ENCODE measurements at regions not wholly inside any gene's neighbourhood (a gene's known extent, or its start where the extent isn't known, plus 50 kb on each side); places are given as distances from the start of the nearest gene placed in this dataset.

DNA sequence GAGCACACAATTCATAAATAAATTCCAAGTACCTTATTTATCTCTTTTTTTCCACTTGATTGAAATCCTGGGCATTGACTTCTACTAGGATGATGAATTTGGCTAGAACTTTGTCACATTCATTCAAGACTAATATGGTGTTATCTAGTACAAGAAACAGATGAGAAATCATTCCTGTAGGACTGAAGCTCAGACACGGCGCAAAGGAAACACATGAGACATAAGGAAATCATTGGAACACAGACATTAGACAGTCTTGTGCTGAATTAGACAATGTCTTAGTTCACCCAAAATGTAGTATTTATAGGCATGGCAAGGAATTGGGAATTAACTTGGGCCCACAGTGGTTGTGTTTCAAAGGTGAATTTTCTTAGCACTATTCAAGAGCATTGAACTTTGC, 305.7 kb downstream of the SETD4 start:
- in situ Hi-C loops (cut with HindIII; ENCODE audit: low sequenced_read_pairs) = no loop called here
- DNase-seq (ENCODE audit: low read depth, low spot score) = no peak
- TF ChIP-seq, protein P1, sequence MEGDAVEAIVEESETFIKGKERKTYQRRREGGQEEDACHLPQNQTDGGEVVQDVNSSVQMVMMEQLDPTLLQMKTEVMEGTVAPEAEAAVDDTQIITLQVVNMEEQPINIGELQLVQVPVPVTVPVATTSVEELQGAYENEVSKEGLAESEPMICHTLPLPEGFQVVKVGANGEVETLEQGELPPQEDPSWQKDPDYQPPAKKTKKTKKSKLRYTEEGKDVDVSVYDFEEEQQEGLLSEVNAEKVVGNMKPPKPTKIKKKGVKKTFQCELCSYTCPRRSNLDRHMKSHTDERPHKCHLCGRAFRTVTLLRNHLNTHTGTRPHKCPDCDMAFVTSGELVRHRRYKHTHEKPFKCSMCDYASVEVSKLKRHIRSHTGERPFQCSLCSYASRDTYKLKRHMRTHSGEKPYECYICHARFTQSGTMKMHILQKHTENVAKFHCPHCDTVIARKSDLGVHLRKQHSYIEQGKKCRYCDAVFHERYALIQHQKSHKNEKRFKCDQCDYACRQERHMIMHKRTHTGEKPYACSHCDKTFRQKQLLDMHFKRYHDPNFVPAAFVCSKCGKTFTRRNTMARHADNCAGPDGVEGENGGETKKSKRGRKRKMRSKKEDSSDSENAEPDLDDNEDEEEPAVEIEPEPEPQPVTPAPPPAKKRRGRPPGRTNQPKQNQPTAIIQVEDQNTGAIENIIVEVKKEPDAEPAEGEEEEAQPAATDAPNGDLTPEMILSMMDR (IDR thresholded peaks at IDR 0.05; ENCODE audit: low read depth, low read length) = no peak
- H3K4me3 ChIP-seq (ENCODE audit: low read depth, low read length) = no peak overlapping the region

DNA sequence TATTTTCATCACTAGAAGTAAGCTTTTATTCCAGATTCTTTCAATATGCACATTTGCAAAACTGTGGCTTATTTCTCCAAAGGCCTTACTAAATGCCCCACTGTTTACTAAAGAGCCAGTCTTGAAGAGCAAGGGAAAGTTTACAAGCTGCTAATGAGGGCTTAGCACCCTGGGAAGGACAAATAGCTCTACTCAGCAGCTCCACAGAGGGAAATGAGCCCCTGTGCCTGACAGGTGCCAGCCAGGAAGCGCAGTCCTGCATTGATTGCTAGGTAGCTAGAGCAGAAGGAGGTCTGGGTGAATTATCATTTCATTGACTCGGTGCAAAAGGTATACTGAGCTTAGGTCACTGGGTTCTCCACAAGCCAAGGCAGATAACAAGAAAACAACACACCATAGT, 307.0 kb downstream of the SETD4 start:
- no peak overlapping the region for H3K4me3 ChIP-seq (ENCODE audit: low read depth, low read length)
- TF ChIP-seq, protein P1 (IDR thresholded peaks at IDR 0.05; ENCODE audit: low read depth, low read length) = no peak
- in situ Hi-C loops (cut with HindIII; ENCODE audit: low sequenced_read_pairs) = no loop called here
- no peak for DNase-seq (ENCODE audit: low read depth, low spot score)

DNA sequence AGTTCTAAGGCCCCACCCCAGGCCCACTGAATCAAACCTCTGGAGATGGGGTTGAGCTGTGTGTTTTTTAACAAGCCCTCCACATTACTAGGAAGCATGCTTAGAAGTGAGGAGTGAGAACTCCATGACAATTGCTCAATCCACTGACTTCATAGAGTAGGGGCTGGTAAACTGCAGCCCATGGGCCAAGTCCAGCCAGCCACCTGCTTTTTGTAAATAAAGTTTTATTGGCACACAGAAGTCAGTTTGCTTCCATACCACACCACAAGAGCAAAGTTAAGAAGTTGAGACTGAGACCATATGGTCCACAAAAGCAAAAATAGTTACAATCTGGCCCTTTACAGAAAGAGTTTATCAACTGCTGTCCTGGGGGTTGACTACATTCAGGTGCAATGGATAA, 309.2 kb downstream of the SETD4 start:
- no peak for DNase-seq (ENCODE audit: low read depth, low spot score)
- H3K4me3 ChIP-seq (ENCODE audit: low read depth, low read length) = no peak overlapping the region
- TF ChIP-seq, protein P1 (IDR thresholded peaks at IDR 0.05; ENCODE audit: low read depth, low read length) = no peak
- in situ Hi-C loops (cut with HindIII; ENCODE audit: low sequenced_read_pairs) = no loop called here

DNA sequence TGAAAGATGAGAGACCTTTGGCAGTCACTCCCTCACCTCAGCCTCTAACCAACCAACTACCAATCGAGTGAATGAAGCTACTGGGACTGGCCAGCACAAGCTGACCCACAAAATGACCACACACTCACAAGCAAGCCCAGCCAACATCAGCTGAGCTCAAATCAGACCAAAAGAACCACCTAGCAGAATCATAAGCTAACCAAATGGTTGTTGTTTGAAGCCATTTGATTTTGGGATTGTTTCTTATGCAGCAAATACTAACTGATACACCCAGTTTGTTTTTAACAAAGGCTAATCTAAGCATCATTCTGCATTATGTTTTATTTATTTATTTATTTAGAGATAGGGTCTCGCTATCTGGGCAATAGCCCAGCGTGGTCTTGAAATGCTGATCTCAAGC, 310.4 kb downstream of the SETD4 start:
- TF ChIP-seq, protein P1 (IDR thresholded peaks at IDR 0.05; ENCODE audit: low read depth, low read length) = no peak
- no peak for DNase-seq (ENCODE audit: low read depth, low spot score)
- in situ Hi-C loops (cut with HindIII; ENCODE audit: low sequenced_read_pairs) = no loop called here
- H3K4me3 ChIP-seq (ENCODE audit: low read depth, low read length) = no peak overlapping the region

DNA sequence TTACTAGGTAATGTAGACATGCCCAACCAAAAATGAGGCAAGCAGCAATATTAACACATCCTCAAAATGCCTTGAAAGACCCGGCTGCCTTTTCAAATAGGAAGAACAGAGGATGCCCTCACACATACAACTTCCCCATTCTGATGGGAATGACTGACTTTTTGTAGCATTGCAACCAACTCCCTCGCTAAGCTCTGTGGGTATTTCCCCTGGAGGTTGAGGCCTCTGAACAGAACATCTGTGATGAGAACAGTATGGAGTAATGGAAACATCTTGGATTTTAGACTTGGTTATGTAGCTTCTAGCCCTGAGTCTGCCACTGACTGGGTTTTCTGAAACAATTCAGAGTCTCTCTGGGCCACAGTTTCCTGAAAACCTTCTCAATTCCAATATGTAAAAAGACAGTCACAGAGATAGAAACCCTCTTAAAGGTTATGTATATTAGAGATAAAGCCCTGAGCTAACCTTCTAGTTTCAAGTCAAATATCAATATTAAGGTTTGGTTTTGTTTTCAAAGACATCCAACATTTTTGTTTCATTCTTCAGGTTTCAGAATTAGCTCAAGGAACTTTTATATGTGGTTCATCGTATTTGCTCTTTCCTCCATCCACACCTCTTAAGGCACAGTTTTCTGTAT, 311.5 kb downstream of the SETD4 start:
- in situ Hi-C loops (cut with HindIII; ENCODE audit: low sequenced_read_pairs) = no loop called here
- TF ChIP-seq, protein P1 (IDR thresholded peaks at IDR 0.05; ENCODE audit: low read depth, low read length) = no peak
- H3K4me3 ChIP-seq (ENCODE audit: low read depth, low read length) = no peak overlapping the region

DNA sequence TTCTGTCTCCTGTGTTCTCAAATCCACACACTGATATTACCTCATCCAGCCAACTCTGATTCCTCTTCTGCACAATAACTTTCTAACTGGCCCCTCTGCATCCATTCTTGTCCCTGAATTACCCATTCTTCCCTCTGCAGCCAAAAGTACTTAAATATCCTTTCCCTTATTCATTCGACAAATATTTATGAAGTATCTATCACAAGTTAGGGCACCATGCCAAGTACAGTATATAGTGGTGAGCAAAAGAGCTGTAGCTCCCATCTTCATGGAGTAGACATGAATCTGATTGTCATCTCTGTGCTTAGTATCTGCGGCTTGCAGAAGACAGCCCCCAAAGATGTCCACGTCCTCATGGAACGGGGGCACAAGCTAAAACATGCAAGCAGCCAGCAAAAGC, 316.8 kb downstream of the SETD4 start:
- H3K4me3 ChIP-seq (ENCODE audit: low read depth, low read length) = no peak overlapping the region
- DNase-seq (ENCODE audit: low read depth, low spot score) = peak; percentile 23
- in situ Hi-C loops (cut with HindIII; ENCODE audit: low sequenced_read_pairs) = no loop called here
- TF ChIP-seq, protein P1 (IDR thresholded peaks at IDR 0.05; ENCODE audit: low read depth, low read length) = no peak

More for the DNA sequence above, 311.5 kb downstream of the SETD4 start:
- DNase-seq (ENCODE audit: low read depth, low spot score) = no peak
